ENCODE measurements at regions not wholly inside any gene's neighbourhood (a gene's known extent, or its start where the extent isn't known, plus 50 kb on each side); places are given as distances from the start of the nearest gene placed in this dataset.
"Not testable (repeated sequence)": the region's sequence is repeated elsewhere in the genome, so short reads cannot be mapped to it uniquely, and the experiment has no call there.

DNA sequence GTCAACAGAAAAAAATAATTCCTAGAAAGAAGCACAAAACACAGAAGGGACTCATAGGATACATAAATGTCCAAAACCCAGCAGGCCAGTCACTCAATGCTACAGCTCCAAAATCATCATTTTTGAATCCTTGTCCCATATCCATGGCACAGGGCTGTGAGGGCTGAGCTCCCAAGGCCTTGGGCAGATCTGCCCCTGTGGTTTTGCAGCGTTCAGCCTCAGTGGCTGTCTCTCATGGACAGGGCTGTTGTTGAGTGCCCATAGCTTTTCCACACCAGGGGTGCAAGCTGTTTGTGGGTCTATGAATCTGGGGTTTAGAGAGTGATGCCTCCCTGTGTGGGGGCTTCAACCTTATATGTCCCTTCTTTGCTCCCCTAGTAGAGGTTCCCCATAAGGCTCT, 243.2 kb downstream of the CWH43 start:
- DNase-seq = not testable (repeated sequence)

DNA sequence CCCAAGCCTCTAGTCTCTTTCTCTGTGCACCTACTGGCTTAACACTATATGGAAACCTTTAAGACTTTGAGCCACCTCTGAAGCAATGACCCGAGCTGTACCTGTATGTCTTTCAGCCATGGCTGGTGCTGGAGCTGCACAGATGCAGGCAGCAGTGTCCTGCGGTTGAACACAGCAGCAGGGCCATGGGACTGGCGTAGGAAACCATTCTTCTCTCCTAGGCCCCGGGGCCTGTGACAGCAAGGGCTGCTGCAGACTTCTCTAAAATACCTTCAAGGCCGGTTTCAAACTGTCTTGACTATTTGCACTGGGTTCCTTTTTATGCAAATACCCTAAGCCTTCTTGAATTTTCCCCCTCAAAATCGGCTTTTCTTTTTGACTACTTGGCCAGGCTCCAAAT, 243.6 kb downstream of the CWH43 start:
- DNase-seq = not testable (repeated sequence)

DNA sequence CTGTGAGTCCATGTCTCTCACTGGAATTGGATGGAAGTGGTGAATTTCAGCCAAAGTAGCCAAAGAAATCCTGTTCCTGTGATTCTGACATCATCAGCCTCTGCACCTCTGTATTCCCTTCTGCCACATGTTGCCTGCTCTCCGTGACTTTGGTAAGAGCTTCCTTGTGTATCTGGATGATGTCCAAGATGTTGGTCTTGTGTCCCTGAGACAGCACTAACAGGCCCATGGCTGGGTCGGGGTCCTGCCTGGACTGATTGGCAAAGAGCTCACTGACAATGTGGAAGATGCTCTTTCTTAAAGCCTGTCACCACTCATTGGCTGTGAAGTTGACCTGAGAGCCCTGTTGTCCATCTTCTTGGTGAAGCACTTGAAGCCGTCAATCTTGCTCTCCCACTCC, 247.3 kb downstream of the CWH43 start:
- DNase-seq = not testable (repeated sequence)

DNA sequence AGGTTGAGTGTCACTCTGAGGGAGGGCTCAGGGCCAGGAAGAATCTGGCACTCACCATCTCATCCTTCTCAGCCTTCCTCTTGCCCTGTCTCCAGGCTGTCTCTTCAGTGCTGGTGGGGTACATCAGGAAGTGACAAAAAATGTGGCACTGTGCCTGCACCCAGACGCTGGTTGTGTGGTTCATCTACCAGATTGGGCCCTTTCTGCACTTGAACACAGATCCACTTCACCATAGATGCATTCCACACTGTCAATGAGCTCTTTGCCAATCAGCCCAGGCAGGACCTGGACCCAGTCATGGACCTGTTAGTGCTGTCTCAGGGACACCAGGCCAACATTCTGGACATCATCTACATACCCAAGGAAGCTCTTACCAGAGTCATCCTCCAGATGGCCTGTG, 247.7 kb downstream of the CWH43 start:
- DNase-seq = not testable (repeated sequence)

DNA sequence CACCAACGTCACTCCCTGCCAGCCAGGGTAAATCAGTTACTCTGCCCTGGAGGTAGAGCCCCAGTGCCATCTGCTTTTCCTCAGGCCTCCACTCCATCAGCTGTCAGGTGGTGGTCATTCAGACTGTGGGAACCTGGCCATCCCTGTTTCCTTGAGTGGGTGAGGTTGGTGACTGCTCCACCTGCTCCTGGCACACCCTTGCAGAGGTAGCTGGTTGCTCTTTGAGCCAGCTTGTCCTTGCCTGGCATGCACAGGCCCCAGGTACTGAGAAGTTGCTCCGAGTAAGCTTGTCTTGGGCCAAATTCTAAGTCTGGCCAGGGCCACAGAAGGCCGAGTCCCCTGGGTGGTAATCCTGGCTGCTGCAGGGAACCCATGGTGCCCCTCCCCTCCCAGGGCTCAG, 248.3 kb downstream of the CWH43 start:
- not testable (repeated sequence) for DNase-seq

DNA sequence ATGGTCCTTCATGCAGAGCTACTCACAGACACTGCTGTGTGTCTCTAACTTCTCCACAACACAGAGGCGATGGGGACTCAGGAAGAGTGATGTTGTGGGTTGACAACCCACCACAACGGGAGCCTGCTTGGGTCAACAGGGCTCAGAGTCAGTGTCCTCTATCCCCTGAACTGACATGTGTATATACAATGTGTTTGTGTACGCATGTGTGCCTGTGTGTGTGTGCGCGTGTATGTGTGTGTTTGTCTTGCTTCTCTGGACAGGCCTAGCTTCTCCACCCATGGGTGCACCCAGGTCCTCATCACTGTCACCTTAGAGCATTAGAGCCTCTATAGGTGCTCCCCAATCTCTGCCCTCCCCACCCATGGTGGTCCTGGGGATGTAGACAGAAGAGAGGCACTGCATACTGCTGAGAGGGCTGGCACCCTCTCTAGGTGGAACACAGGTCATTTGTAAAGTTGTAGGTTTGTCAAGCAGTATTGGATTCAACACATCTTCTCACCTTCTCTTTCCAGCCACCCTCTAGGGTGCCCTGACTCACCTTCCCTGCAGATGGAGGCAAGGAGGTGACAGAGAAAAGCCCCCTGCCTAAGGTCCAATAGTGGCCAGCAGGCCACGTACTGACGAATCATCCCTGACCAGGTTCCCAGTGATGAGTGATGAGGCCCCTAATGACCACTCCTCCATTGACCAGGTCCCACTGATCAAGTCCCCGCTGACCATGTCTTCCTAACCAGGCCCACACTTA, 249.5 kb downstream of the CWH43 start:
- DNase-seq = not testable (repeated sequence)

DNA sequence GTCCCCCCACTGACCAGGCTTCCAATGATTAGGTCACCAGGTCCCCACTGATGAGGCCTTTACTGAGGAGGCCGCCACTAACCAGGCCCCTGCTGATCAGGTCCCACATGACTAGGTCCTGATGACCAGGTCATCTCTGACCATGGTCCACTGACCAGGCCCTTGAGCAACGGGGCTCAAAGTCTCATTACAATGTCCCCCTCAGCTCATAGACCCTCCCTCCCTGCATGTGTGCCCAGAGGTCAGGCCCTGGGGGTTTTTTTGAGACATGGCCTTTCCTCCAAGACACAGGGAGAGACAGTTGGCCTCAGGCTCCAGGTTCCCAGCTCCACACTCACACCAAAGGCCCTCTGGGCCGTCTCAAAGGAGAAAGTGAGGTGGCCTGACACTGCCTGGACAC, 250.4 kb downstream of the CWH43 start:
- DNase-seq = not testable (repeated sequence)

DNA sequence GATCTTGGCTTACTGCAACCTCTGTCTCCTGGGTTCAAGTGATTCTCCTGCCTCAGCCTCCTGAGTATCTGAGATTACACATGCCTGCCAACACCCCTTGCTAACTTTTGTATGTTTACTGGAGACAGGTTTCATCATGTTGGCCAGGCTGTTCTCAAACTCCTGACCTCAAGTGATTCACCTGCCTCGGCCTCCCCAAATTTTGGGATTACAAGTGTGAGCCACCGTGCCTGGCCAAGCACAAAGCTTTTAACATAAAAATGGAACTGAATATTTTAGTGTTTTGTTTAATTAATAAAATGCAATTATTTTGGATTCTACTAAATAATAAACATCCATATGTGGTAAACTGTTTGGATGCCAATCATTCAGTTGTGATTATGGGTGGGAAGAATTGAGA, 255.2 kb downstream of the CWH43 start:
- DNase-seq = not testable (repeated sequence)

DNA sequence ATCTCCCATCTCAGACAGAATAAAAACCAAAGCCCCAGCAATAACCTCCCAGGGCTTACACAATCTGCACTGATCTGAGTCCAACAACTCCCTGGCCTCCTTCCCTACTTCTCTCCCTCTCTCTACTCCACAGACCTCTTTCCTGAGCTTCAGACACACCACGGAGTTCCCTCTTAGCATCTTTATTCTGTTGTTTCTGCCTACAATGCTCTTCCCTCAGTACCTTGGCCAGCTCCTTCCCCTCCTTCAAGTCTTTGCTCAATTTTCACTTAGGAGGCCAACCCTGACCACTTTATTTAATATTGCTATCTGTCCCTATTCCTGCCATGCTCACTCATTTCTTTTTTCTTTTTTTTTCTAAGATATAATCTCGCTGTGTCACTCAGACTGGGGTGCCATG, 276.7 kb downstream of the CWH43 start:
- not testable (repeated sequence) for DNase-seq

DNA sequence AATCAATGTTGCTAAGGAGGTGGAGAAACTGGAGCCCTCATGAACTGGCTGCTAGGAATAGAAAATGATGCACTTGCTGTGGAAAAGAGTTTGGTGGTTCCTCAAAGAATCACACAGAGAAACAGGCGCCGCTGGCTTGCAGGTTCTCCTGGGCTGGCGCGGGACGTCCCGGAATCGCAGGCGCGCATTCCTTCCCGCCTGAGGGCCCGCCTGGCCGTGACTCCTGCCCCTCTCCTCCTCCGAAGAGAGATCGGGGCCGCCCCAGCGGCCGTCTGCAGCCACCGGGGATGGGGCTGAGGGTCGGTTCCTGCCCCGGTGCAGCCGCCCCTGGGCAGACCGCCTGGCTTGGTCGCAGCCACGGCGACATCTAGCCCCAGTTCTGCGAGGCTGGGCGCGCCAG, 284.4 kb downstream of the CWH43 start:
- not testable (repeated sequence) for DNase-seq

DNA sequence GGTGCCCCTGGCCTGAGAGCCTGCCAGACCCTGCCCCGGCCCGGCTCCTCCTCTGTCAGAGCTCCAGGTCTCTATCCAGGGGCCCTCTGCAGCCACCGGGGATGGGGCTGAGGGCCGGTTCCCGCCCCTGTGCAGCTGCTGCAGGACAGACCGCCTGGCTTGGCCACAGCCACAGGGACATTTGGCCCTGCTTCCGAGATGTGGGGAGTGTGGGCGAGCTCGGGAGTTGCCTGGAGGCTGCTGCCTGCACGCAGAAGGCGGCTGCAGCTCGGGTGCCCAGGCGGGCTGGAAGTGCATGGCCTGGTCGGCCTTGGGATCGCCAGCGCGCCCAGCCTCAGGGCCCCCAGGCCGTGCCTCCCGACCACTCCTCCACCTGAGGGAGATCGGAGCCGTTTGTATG, 284.8 kb downstream of the CWH43 start:
- not testable (repeated sequence) for DNase-seq

DNA sequence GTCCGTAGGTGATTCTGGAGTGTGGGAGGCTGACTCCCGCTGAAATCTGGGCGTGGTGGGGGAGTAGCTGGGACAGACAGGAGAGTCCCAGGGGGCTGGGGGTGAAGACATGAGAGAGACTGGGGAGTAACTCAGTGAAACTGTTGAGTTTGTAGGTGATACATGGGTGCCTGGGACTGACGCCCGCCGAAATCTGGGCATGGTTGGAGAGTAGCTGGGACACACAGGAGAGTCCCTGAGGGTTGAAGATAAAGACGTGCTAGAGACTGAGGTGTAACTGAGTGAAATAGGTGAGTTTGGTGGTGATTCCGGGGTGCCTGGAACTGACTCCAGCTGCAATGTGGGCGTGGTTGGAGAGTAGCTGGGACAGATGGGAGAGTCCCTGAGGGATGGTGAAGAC, 299.8 kb downstream of the CWH43 start:
- not testable (repeated sequence) for DNase-seq

DNA sequence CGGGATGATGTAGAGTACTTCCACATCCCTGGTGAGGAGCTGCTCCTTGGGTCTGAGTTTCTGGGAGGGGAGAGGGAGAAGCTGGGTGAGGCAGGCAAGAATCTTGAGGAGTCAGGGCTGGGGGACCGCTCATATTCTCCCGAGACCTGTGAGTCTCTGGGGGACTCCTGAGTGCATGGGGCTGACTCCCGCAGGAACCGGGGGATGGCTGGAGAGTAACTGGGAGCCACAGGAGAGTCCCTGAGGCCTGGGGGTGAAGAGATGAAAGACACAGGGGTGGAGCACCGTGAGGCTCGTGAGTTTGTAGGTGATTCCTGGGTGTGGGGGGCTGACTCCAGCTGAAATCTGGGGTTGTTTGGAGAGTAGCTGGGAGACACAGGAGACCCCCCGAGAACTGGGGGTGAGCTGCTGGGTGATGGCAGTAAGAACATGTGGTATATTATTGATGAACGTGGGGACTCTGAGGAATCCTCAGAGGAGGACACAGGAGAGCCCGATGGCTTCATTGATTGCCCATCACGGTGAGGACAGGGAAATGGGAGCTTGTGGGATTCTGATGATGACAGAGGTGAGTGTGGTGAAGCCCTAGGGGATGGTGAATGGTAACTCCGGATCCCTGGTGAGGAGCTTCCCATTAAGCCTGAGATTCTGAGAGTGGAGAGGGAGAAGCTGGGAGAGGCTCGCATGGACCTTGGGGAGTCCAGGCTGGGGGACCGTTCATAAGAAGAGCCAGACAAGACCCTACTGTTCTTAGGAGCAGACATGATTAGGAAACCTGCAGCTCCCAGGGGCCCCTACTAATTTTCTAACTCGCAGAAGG, 301.1 kb downstream of the CWH43 start:
- DNase-seq = not testable (repeated sequence)

DNA sequence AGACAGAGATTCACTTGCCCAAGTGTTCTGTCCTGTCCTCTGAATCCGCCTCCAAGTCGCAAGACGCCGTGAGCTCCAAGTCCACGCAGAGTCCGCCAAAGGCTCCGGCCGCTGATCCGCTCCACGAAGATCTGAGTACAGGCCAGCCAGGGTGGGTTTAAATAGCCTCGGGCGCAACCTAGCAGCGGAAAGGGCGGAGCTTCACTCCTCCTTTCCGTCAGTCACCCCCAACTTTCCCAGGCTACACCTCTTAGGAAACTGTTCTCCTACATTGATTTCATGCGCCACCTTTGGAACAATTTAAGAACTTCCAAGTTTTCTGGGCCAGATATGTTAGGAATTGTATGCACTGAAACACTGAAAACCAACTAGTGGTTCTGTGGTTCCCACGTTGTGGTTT, 301.8 kb downstream of the CWH43 start:
- DNase-seq = not testable (repeated sequence)

DNA sequence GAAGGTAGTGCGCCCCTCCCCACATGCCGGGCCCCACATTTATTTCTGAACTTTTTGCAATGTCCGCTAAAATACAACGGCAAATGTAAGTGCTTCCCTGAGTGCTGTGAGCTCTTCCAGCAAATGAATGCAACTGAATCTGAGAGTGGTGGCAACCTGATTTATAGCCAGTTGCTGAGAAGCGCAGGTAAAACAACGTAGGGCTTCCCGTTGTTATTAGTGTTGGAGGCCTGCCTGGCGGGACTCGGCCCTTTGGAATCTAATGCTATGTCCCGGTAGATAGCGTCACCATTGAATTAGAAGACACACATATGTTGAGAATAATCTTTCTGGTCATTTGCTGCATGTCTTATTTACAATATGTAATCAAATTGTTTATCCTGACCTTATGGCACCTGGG, 302.7 kb downstream of the CWH43 start:
- peak; percentile 0 to 2 for DNase-seq

DNA sequence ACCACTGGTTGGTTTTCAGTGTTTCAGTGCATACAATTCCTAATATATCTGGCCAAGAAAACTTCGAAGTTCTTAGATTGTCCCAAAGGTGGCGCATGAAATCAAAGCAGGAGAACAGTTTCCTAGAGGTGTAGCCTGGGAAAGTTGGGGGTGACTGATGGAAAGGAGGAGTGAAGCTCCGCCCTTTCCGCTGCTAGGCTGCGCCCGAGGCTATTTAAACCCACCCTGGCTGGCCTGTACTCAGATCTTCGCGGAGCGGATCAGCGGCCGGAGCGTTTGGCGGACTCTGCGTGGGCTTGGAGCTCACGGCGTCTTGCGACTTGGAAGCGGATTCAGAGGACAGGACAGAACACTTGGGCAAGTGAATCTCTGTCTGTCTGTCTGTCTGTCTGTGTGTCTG, 328.7 kb downstream of the CWH43 start:
- not testable (repeated sequence) for DNase-seq

DNA sequence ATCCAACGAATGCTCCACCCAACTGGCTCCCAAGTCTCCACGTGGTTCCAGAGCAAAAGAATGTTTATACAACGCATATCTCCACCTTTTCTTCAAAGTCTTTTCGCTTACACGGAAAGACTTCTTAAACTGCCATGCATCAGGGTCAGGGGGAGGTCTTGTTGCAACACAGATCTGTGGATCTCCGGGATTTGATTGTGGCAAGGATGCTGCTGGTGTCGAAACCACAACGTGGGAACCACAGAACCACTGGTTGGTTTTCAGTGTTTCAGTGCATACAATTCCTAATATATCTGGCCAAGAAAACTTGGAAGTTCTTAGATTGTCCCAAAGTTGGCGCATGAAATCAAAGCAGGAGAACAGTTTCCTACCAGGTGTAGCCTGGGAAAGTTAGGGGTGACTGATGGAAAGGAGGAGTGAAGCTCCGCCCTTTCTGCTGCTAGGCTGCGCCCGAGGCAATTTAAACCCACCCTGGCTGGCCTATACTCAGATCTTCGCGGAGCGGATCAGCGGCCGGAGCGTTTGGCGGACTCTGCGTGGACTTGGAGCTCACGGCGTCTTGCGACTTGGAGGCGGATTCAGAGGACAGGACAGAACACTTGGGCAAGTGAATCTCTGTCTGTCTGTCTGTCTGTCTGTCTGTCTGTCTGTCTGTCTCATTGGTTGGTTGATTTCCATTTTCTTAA, 334.8 kb downstream of the CWH43 start:
- not testable (repeated sequence) for DNase-seq

DNA sequence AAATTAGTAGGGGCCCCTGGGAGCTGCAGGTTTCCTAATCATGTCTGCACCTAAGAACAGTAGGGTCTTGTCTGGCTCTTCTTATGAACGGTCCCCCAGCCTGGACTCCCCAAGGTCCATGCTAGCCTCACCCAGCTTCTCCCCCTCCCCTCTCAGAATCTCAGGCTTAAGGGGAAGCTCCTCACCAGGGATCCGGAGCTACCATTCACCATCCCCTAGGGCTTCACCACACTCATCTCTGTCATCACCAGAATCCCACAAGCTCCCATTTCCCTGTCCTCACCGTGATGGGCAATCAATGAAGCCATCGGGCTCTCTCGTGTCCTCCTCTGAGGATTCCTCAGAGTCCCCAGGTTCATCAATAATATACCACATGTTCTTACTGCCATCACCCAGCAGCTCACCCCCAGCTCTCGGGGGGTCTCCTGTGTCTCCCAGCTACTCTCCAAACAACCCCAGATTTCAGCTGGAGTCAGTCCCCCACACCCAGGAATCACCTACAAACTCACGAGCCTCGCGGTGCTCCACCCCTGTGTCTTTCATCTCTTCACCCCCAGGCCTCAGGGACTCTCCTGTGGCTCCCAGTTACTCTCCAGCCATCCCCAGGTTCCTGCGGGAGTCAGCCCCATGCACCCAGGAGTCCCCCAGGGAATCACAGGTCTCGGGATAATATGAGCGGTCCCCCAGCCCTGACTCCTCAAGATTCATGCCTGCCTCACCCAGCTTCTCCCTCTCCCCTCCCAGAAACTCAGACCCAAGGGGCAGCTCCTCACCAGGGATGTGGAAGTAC, 335.6 kb downstream of the CWH43 start:
- DNase-seq = not testable (repeated sequence)

DNA sequence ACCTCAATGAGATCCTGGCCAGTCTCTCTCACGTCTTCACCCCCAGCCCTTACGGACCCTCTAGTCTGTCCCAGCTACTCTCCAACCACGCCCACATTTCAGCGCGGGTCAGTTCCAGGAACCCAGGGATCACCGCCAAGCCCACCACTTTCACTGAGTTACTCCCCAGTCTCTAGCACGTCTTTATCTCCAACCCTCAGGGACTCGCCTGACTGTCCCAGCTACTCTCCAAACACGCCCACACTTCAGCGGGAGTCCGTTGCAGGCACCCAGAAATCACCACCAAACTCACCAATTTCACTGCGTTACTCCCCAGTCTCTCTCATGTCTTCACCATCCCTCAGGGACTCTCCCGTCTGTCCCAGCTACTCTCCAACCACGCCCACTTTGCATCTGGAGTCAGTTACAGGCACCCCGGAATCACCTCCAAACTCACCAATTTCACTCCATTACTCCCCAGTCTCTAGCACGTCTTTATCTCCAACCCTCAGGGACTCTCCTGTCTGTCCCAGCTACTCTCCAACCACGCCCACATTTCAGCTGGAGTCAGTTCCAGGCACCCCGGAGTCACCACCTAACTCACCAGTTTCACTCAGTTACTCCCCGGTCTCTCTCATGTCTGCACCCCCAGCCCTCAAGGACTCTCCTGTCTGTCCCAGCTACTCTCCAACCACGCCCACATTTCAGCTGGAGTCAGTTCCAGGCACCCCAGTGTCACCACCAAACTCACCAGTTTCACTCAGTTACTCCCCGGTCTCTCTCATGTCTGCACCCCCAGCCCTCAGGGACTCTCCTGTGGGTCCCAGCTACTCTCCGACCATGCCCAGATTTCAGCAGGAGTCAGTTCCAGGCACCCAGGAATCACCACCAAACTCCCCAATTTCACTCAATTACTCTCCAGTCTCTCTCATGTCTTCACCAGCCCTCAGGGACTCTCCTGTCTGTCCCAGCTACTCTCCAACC, 336.8 kb downstream of the CWH43 start:
- not testable (repeated sequence) for DNase-seq

DNA sequence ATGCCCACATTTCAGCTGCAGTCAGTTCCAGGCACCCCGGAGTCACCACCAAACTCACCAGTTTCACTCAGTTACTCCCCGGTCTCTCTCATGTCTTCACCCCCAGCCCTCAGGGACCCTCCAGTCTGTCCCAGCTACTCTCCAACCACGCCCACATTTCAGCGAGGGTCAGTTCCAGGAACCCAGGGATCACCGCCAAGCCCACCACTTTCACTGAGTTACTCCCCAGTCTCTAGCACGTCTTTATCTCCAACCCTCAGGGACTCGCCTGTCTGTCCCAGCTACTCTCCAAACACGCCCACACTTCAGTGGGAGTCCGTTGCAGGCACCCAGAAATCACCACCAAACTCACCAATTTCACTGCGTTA, 337.5 kb downstream of the CWH43 start:
- DNase-seq = not testable (repeated sequence)

All from inflammatory macrophage (primary cell).